Loucy (cell line): ENCODE measurements at regions not wholly inside any gene's neighbourhood (a gene's known extent, or its start where the extent isn't known, plus 50 kb on each side); places are given as distances from the start of the nearest gene placed in this dataset.

Source experiments
- H2AFZ ChIP-seq: fragments of 200-600 bp; sonication (generic); 2 replicates; pipeline ENCODE4 v1.6.0; 2016; ENCODE audit warnings: antibody characterized with exemption, mild to moderate bottlenecking, low read length, moderate library complexity
- H3F3A ChIP-seq: fragments of 200-600 bp; 2 replicates; pipeline ENCODE4 v1.6.0; 2016; ENCODE audit warnings: antibody characterized with exemption, low read depth, mild to moderate bottlenecking
- H3K27me3 ChIP-seq: fragments of 200-600 bp; sonication (generic); 2 replicates; pipeline ENCODE4 v1.6.1; 2014; ENCODE audit warnings: low read length, mild to moderate bottlenecking; ENCODE audit not compliant: insufficient read depth, poor library complexity, severe bottlenecking
- H3K36me3 ChIP-seq: fragments of 200-600 bp; sonication (generic); 2 replicates; pipeline ENCODE4 v1.6.1; 2016; ENCODE audit warnings: low read length; ENCODE audit not compliant: insufficient read depth
- H3K4me1 ChIP-seq: fragments of 200-600 bp; sonication (generic); 2 replicates; pipeline ENCODE4 v1.5.1; 2014; ENCODE audit warnings: low read length, mild to moderate bottlenecking; ENCODE audit not compliant: insufficient read depth, poor library complexity, severe bottlenecking
- H3K4me2 ChIP-seq: fragments of 200-600 bp; sonication (generic); 2 replicates; pipeline ENCODE4 v1.6.0; 2014; ENCODE audit warnings: antibody characterized with exemption, low read length, low read depth, mild to moderate bottlenecking; ENCODE audit not compliant: poor library complexity, severe bottlenecking
- H3K4me3 ChIP-seq: fragments of 200-600 bp; sonication (generic); 2 replicates; pipeline ENCODE4 v1.5.1; 2014; ENCODE audit warnings: low read length, mild to moderate bottlenecking, mixed read lengths; ENCODE audit not compliant: poor library complexity, severe bottlenecking
- H3K79me2 ChIP-seq: fragments of 200-600 bp; sonication (generic); 2 replicates; pipeline ENCODE4 v1.6.1; 2014; ENCODE audit warnings: low read length; ENCODE audit not compliant: insufficient read depth
- H3K9ac ChIP-seq: fragments of 200-600 bp; sonication (generic); 2 replicates; pipeline ENCODE4 v1.6.0; 2014; ENCODE audit warnings: mild to moderate bottlenecking, low read depth, low read length, moderate library complexity; ENCODE audit not compliant: poor library complexity, severe bottlenecking
- H3K9me2 ChIP-seq: fragments of 200-600 bp; sonication (generic); replicated peaks from 2 replicates; pipeline ENCODE4 v1.6.1; 2016; ENCODE audit warnings: low read depth, low read length, mixed read lengths
- H3K9me3 ChIP-seq: fragments of 200-600 bp; sonication (generic); 2 replicates; pipeline ENCODE4 v1.6.1; 2014; ENCODE audit warnings: mild to moderate bottlenecking, antibody characterized with exemption, low read length, low read depth; ENCODE audit not compliant: insufficient read depth
- H4K20me1 ChIP-seq: fragments of 200-600 bp; sonication (generic); 2 replicates; pipeline ENCODE4 v1.6.0; 2014; ENCODE audit warnings: antibody characterized with exemption, low read length, mild to moderate bottlenecking; ENCODE audit not compliant: insufficient read depth, poor library complexity, severe bottlenecking
- EZH2phosphoT487 ChIP-seq: fragments of 200-600 bp; IDR thresholded peaks from 2 replicates; pipeline ENCODE4 v1.6.1; 2018; ENCODE audit warnings: antibody characterized with exemption, mild to moderate bottlenecking, moderate library complexity, borderline replicate concordance
- TF ChIP-seq, protein P1 (sequence below): fragments of 200-600 bp; sonication (generic); conservative IDR thresholded peaks from 2 replicates; pipeline ENCODE4 v1.5.1; 2014; ENCODE audit warnings: mild to moderate bottlenecking, antibody characterized with exemption, low read length

- Histone ChIP-seq H4K20me1 (no peaks in the 10 kb centered on the region), H3K9me2 (no peaks in the 10 kb centered on the region), H3K27me3 (no peaks in the 10 kb centered on the region), H3K9ac (no peak overlapping the region), H3K79me2 (no peaks in the 10 kb centered on the region), H3F3A (no peaks in the 10 kb centered on the region), H2AFZ (no peak overlapping the region), H3K4me2 (no peak overlapping the region), H3K9me3 (no peaks in the 10 kb centered on the region), H3K4me3 (no peak overlapping the region), H3K36me3 (no peaks in the 10 kb centered on the region), H3K4me1 (peaks cover 5% of the 10 kb centered on the region)
- TF ChIP-seq, protein P1, sequence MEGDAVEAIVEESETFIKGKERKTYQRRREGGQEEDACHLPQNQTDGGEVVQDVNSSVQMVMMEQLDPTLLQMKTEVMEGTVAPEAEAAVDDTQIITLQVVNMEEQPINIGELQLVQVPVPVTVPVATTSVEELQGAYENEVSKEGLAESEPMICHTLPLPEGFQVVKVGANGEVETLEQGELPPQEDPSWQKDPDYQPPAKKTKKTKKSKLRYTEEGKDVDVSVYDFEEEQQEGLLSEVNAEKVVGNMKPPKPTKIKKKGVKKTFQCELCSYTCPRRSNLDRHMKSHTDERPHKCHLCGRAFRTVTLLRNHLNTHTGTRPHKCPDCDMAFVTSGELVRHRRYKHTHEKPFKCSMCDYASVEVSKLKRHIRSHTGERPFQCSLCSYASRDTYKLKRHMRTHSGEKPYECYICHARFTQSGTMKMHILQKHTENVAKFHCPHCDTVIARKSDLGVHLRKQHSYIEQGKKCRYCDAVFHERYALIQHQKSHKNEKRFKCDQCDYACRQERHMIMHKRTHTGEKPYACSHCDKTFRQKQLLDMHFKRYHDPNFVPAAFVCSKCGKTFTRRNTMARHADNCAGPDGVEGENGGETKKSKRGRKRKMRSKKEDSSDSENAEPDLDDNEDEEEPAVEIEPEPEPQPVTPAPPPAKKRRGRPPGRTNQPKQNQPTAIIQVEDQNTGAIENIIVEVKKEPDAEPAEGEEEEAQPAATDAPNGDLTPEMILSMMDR, result no peak
- TF ChIP-seq EZH2phosphoT487, result no peak
These were observed 53.7 kb upstream of the IER5L start for GRCh38 chr9:129231759-129232158.

GRCh38 chr9:129231022-129231739 lies 53.1 kb upstream of the IER5L start:
- Histone ChIP-seq H3K4me3 (no peak overlapping the region), H3K9me2 (no peaks in the 10 kb centered on the region), H3K27me3 (no peaks in the 10 kb centered on the region), H4K20me1 (no peaks in the 10 kb centered on the region), H3K9ac (no peak overlapping the region), H3K36me3 (no peaks in the 10 kb centered on the region), H3K79me2 (no peaks in the 10 kb centered on the region), H2AFZ (no peak overlapping the region), H3K9me3 (no peaks in the 10 kb centered on the region), H3F3A (no peaks in the 10 kb centered on the region), H3K4me1 (peaks cover 5% of the 10 kb centered on the region), H3K4me2 (no peak overlapping the region)
- TF ChIP-seq EZH2phosphoT487, result no peak
- TF ChIP-seq, protein P1, result no peak

- no peaks in the 10 kb centered on the region for H3K36me3 ChIP-seq
- H3K4me1 ChIP-seq, result peaks cover 6% of the 10 kb centered on the region
- TF ChIP-seq, protein P1, result no peak
- TF ChIP-seq EZH2phosphoT487, result no peak
- H3K4me2 ChIP-seq, result no peak overlapping the region
- no peaks in the 10 kb centered on the region for H3K27me3 ChIP-seq
- H3K4me3 ChIP-seq, result no peak overlapping the region
- H3K79me2 ChIP-seq, result no peaks in the 10 kb centered on the region
- no peak overlapping the region for H2AFZ ChIP-seq
- no peaks in the 10 kb centered on the region for H3F3A ChIP-seq
- no peaks in the 10 kb centered on the region for H3K9me3 ChIP-seq
- H4K20me1 ChIP-seq, result no peaks in the 10 kb centered on the region
- no peaks in the 10 kb centered on the region for H3K9me2 ChIP-seq
- no peak overlapping the region for H3K9ac ChIP-seq
These were observed 52.2 kb upstream of the IER5L start for GRCh38 chr9:129230302-129230701.
